Colon (tissue), 2 donors: ENCODE measurements at regions not wholly inside any gene's neighbourhood (a gene's known extent, or its start where the extent isn't known, plus 50 kb on each side); places are given as distances from the start of the nearest gene placed in this dataset.
"Not testable (repeated sequence)": the region's sequence is repeated elsewhere in the genome, so short reads cannot be mapped to it uniquely, and the experiment has no call there.

Experiments used
- FAIRE-seq: peaks from 2 replicates; lab custom pipeline; 2012; peaks lifted over from hg19 to GRCh38; lab: Jason Lieb, UNC
- donor health status: control.
- donor health status: control.

GRCh38 chr14:27613102-27613501 lies 1015.3 kb upstream of the NOVA1 start:
- FAIRE-seq, result no peak

DNA sequence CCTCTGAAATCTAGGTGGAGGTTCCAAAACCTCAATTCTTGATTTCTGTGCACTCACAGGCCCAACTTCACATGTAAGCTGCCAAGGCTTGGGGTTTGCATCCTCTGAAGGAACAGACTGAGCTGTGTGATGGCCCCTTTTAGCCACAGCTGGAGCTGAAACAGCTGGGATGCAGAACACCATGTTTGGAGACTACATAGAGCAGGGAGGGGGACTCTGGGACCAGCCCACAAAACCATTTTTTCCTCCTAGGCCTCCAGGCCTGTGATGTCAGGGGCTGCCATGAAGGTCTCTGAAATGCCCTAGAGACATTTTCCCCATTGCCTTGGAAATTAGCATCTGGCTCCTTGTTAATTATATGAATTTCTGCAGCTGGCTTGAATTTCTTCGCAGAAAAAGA lies 1025.9 kb upstream of the NOVA1 start:
- no peak for FAIRE-seq

- FAIRE-seq, result no peak
These were observed 1036.5 kb upstream of the NOVA1 start for GRCh38 chr14:27634056-27634970.

GRCh38 chr14:27640688-27641087 lies 1042.9 kb upstream of the NOVA1 start:
- FAIRE-seq, result not testable (repeated sequence)

DNA sequence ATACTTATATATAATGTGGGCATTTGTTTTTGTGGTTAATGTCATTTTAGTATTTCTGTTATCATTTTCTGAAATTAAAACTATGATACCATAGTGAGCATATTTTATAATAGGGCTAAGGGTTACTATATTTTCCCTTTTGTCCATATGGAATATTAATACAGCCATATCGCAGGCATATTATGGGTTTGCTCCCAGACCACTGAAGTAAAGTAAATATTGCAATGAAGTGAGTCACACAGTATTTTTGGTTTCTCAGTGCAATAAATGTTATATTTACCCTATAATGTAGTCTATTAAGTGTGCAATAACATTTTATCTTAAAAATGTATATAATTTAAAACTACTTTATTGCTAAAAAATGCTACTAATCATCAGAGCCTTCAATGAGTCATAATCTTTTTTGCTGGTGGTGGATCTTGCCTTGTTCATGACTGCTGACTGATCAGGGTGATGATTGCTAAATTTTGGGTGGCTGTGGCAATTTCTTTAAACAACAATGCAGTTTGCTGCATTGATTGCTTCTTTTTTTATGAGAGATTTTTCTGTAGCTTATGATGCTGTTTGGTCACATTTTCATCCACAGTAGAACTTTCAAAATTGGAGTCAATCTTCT lies 1044.5 kb upstream of the NOVA1 start:
- no peak for FAIRE-seq

DNA sequence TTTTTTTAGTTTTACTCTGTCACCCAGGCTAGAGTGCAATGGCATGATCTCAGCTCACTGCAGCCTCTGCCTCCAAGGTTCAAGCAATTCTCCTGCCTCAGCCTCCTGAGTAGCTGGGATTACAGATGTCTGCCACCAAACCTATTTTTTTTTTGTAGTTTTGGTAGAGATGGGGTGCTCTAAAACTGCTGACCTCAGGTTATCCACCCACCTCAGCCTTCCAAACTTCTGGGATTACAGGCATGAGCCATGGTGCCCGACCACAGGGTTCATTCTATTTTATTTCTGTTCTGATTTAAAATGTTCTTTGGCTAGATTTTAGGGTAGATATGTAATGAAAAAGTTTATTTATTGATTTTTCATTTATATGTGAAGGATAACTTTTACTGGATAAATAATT lies 1062.8 kb upstream of the NOVA1 start:
- FAIRE-seq, result no peak

- no peak for FAIRE-seq
These were observed 1070.7 kb upstream of the NOVA1 start for GRCh38 chr14:27668531-27668930.

DNA sequence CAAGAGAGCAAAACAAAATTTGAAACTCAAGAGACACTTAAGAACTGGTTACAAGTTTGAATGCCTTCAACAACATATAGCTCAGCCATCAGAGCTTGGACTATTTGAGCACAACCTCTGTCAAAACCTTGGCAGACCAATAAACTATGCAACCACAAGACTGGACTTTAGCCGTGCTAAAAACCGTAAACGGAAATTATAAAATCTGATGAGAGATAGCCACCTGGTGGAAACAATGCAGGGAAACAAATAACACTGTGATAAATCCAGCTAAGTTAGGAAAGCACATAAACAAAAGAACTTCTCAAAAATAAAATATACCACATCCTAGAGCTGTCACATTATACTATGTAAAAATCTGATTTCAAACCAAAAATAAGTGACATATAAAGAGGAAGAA lies 1074.2 kb upstream of the NOVA1 start:
- FAIRE-seq, result no peak

DNA sequence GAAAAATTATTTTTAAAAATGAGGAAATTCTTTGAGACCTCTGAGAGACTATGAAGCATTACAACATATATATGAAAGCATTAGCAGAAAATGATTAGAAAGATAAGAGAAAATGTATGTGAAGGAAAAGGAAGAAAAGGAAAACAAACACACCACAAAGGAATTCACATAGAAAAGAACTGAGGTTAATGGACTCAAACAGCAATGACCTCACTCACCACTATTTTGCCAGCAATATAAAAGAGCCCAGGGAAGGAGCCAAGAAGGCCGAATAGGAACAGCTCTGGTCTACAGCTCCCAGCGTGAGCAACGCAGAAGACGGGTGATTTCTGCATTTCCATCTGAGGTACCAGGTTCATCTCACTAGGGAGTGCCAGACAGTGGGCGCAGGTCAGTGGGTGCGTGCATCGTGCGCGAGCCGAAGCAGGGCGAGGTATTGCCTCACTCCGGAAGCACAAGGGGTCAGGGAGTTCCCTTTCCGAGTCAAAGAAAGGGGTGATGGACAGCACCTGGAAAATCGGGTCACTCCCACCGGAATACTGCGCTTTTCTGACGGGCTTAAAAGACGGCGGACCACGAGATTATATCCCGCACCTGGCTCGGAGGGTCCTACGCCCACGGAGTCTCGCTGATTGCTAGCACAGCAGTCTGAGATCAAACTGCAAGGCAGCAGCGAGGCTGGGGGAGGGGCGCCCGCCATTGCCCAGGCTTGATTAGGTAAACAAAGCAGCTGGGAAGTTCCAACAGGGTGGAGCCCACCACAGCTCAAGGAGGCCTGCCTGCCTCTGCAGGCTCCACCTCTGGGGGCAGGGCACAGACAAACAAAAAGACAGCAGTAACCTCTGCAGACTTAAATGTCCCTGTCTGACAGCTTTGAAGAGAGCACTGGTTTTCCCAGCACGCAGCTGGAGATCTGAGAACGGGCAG lies 1075.2 kb upstream of the NOVA1 start:
- not testable (repeated sequence) for FAIRE-seq

GRCh38 chr14:27686137-27686536 lies 1080.5 kb upstream of the FOXG1 start:
- FAIRE-seq, result no peak

DNA sequence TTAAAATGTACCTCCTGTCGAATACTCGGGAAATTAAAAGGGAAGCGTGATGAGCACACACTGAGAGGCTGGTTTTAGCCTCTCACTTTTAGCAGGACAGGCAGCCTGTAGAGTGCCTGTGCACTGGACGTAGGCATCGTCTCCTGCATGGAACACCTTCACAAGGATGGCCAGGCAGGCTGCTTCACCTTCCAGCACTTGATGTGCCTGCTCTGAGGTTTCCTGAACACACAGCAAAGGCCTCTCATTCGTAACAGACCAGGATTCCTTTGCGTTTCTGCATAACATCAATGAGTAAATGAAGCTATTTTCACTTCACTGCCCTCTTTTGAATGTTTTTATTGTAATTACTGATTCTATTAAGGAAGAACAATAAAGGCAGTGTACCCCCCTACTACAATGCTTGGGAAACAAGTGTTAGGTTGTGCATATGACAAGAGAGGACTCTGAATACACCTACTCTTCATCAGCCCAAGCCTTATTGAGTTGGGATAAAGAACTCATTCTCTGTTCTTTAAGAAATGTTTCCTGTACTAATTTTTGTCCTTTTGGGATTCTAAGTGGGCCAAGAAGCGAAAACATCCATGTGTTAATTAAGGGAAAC lies 1077.6 kb upstream of the FOXG1 start:
- no peak for FAIRE-seq

- no peak for FAIRE-seq
These were observed 1054.2 kb upstream of the FOXG1 start for GRCh38 chr14:27712364-27712763.

- no peak for FAIRE-seq
These were observed 1051.0 kb upstream of the FOXG1 start for GRCh38 chr14:27715561-27715960.

DNA sequence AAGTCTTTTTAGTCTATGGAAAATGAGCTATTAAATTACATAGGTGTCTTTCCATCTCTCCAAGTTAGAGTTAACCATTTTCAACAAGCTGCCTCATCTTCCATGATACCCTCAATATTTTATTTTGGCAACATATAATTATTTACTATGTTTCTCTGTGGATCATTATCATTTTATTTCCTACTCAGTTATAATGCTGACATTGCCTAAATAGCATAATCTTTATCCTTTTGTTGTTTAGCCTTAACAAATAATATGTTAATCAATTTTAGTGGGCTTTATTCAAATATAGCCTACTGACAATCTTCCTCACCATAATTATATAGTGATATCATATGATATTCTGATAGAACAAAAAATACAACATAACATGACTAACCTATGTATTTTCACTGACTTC lies 1044.8 kb upstream of the FOXG1 start:
- FAIRE-seq, result no peak

DNA sequence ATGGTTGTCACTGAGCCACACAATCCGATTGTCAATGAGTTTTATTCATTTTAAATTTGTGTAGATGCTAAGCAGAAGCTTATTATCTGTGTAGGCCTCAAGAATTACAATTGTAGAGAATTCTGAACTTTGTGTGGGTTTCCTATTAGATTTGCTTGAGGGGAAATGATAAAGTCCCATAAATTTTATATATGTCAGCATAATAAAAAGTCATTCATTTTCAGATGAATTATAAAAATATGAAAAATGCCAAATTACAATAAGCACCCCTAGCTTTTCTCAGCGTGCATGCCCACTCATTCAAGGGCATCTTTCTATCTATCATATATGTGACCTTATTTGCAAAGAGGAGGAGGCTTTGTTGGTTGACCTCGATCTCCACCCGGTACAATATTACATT lies 1041.1 kb upstream of the FOXG1 start:
- FAIRE-seq, result no peak

- no peak for FAIRE-seq
These were observed 1039.3 kb upstream of the FOXG1 start for GRCh38 chr14:27727251-27727770.

GRCh38 chr14:27730204-27730603 lies 1036.4 kb upstream of the FOXG1 start:
- FAIRE-seq, result no peak

- FAIRE-seq, result no peak
These were observed 1026.9 kb upstream of the FOXG1 start for GRCh38 chr14:27739657-27740156.

- no peak for FAIRE-seq
These were observed 1016.5 kb upstream of the FOXG1 start for GRCh38 chr14:27750114-27750513.

GRCh38 chr14:27757642-27758041 lies 1008.9 kb upstream of the FOXG1 start:
- FAIRE-seq, result not testable (repeated sequence)

DNA sequence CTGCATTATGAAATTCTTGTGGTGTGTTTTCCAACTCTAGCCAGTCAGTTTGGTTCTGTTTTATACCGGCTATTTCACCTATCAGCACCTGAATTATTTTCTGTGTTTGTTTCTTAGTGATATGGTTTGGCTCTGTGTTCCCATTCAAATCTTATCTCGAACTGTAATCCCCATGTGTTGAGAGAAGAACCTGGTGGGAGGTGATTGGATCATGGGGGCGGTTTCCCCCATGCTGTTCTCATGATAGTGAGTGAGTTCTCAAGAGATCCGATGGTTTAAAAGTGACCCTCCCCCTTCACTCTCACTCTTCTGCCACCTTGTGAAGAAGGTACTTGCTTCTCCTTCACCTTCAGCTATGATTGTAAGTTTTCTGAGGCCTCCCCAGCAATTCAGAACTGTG lies 1006.2 kb upstream of the FOXG1 start:
- FAIRE-seq, result not testable (repeated sequence)
